ENCODE measurements at regions not wholly inside any gene's neighbourhood (a gene's known extent, or its start where the extent isn't known, plus 50 kb on each side); places are given as distances from the start of the nearest gene placed in this dataset.

GRCh38 chr7:21159506-21159905 is 268.4 kb upstream of the SP4 start:
- no peak for DNase-seq

GRCh38 chr7:21160401-21160800 is 267.5 kb upstream of the SP4 start:
- DNase-seq, result no peak

GRCh38 chr7:21167942-21168341 is 259.9 kb upstream of the SP4 start:
- DNase-seq, result no peak

- peak; percentile 56 for DNase-seq
Observed at GRCh38 chr7:21169667-21170580, 258.0 kb upstream of the SP4 start.

- DNase-seq, result no peak
Observed at GRCh38 chr7:21172800-21173199, 255.1 kb upstream of the SP4 start.

GRCh38 chr7:21173436-21173835 is 254.4 kb upstream of the SP4 start:
- no peak for DNase-seq

GRCh38 chr7:21175714-21176113 is 252.2 kb upstream of the SP4 start:
- DNase-seq, result no peak

- DNase-seq, result no peak
Observed at GRCh38 chr7:21184942-21185652, 242.8 kb upstream of the SP4 start.

GRCh38 chr7:21185653-21186265 is 242.1 kb upstream of the SP4 start:
- no peak for DNase-seq

GRCh38 chr7:21191321-21192073 is 236.4 kb upstream of the SP4 start:
- no peak for DNase-seq

- no peak for DNase-seq
Observed at GRCh38 chr7:21192657-21193056, 235.2 kb upstream of the SP4 start.

GRCh38 chr7:21193895-21194294 is 234.0 kb upstream of the SP4 start:
- no peak for DNase-seq

- no peak for DNase-seq
Observed at GRCh38 chr7:21194936-21195335, 232.9 kb upstream of the SP4 start.

- no peak for DNase-seq
Observed at GRCh38 chr7:21198921-21199320, 229.0 kb upstream of the SP4 start.

GRCh38 chr7:21200503-21200902 is 227.4 kb upstream of the SP4 start:
- no peak for DNase-seq

- DNase-seq, result no peak
Observed at GRCh38 chr7:21214657-21215056, 213.2 kb upstream of the SP4 start.

- DNase-seq, result no peak
Observed at GRCh38 chr7:21215307-21215706, 212.6 kb upstream of the SP4 start.

GRCh38 chr7:21217365-21217764 is 210.5 kb upstream of the SP4 start:
- no peak for DNase-seq

- DNase-seq, result no peak
Observed at GRCh38 chr7:21218155-21218554, 209.7 kb upstream of the SP4 start.

GRCh38 chr7:21221130-21221529 is 206.8 kb upstream of the SP4 start:
- no peak for DNase-seq

GRCh38 chr7:21238400-21239116 is 189.3 kb upstream of the SP4 start:
- DNase-seq, result no peak

- no peak for DNase-seq
Observed at GRCh38 chr7:21243265-21243664, 184.6 kb upstream of the SP4 start.

Data from retina (tissue), 1 donor.